ENCODE measurements at regions not wholly inside any gene's neighbourhood (a gene's known extent, or its start where the extent isn't known, plus 50 kb on each side); places are given as distances from the start of the nearest gene placed in this dataset.
"Not testable (repeated sequence)": the region's sequence is repeated elsewhere in the genome, so short reads cannot be mapped to it uniquely, and the experiment has no call there.

DNA sequence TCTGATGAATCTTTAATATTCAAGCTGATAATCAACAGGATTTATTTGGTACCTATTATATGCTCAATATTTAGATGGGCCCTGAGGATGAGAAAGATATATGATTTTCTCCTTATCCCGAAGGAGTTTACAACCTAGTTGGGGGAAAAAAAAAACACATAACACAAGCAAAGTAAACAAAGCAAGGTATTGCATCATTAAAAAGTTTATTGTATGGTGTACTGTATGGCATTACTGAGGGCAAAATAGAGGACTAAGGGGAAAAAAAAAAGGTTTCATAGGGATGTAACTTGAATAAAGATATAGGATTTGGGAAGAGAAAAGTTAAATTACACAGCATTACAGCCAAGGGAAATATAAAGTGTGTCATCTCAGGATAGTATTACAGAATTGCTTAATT lies 574.7 kb downstream of the TBC1D32 start:
- no peak for DNase-seq (ENCODE audit: extremely low read depth, low read depth)
- H3K4me3 ChIP-seq (replicated peaks; ENCODE audit: low read depth, low read length), result no peak overlapping the region
- TF ChIP-seq, protein P1, sequence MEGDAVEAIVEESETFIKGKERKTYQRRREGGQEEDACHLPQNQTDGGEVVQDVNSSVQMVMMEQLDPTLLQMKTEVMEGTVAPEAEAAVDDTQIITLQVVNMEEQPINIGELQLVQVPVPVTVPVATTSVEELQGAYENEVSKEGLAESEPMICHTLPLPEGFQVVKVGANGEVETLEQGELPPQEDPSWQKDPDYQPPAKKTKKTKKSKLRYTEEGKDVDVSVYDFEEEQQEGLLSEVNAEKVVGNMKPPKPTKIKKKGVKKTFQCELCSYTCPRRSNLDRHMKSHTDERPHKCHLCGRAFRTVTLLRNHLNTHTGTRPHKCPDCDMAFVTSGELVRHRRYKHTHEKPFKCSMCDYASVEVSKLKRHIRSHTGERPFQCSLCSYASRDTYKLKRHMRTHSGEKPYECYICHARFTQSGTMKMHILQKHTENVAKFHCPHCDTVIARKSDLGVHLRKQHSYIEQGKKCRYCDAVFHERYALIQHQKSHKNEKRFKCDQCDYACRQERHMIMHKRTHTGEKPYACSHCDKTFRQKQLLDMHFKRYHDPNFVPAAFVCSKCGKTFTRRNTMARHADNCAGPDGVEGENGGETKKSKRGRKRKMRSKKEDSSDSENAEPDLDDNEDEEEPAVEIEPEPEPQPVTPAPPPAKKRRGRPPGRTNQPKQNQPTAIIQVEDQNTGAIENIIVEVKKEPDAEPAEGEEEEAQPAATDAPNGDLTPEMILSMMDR (IDR thresholded peaks at IDR 0.05; ENCODE audit: low read depth, low read length, missing control alignments), result no peak

DNA sequence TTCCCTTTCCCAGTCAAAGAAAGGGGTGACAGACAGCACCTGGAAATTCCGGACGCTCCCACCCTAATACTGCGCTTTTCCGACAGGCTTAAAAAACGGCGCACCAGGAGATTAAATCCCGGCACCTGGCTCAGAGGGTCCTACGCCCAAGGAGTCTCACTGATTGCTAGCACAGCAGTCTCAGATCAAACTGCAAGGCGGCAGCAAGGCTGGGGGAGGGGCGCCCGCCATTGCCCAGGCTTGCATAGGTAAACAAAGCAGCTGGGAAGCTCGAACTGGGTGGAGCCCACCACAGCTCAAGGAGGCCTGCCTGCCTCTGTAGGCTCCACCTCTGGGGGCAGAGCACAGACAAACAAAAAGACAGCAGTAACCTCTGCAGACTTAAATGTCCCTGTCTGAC lies 585.7 kb downstream of the TBC1D32 start:
- not testable (repeated sequence) for DNase-seq (ENCODE audit: extremely low read depth, low read depth); H3K4me3 ChIP-seq (replicated peaks; ENCODE audit: low read depth, low read length)

DNA sequence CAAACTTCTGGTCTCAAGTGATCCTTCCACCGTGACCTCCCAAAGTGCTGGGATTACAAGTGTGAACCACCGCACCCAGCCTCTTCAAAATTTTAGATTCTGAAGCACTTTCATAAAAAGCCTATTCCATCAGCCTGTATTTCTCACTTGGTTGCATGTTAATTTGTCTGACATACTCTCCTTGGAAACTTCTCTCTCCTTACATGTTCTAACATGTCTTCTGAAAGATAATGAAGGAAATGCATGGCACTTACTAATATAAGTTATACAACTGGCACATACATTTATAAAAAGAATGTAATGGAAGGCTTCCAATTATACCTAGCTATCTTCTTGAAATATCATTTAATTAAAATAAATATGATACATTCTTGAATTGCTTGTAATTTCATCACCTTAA lies 597.5 kb downstream of the TBC1D32 start:
- TF ChIP-seq, protein P1 (IDR thresholded peaks at IDR 0.05; ENCODE audit: low read depth, low read length, missing control alignments), result no peak
- DNase-seq (ENCODE audit: extremely low read depth, low read depth), result no peak
- H3K4me3 ChIP-seq (replicated peaks; ENCODE audit: low read depth, low read length), result no peak overlapping the region

DNA sequence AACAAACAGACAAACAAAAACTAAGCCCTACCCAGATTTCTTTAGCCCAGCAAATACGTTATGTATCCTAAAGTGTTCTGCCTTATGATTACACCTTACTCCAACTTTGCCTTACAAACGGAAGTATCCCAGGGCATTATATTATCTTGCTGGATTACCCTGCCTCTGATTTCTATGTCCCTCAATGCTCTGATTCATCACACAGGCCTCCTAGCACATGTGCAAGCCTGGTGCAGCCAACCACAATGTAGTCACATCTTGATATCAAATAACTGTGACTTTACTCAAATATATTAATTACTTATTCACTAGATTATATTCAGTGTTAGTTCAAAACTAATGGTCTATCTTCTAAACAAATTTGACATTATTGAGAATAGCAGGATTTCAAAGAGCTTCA lies 598.6 kb downstream of the TBC1D32 start:
- TF ChIP-seq, protein P1 (IDR thresholded peaks at IDR 0.05; ENCODE audit: low read depth, low read length, missing control alignments), result no peak
- H3K4me3 ChIP-seq (replicated peaks; ENCODE audit: low read depth, low read length), result no peak overlapping the region
- no peak for DNase-seq (ENCODE audit: extremely low read depth, low read depth)

DNA sequence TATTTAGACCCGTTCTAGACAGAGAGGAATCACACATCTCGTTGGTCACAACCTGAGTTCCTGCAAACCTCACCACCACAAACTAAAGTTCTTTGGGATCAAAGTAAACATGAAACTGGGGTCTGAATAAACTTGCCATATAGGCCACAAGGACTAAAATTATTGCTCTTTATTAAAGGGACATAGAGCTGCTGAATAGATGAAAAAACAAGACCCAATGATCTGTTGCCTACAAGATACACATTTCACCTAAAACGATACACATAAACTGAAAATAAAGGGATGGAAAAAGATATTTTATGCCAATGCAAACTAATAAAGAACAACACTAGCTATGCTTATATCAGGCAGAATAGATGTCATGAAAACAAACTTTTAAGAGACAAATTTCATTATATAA lies 623.0 kb downstream of the TBC1D32 start:
- DNase-seq (ENCODE audit: extremely low read depth, low read depth), result no peak
- H3K4me3 ChIP-seq (replicated peaks; ENCODE audit: low read depth, low read length), result no peak overlapping the region
- TF ChIP-seq, protein P1 (IDR thresholded peaks at IDR 0.05; ENCODE audit: low read depth, low read length, missing control alignments), result no peak

DNA sequence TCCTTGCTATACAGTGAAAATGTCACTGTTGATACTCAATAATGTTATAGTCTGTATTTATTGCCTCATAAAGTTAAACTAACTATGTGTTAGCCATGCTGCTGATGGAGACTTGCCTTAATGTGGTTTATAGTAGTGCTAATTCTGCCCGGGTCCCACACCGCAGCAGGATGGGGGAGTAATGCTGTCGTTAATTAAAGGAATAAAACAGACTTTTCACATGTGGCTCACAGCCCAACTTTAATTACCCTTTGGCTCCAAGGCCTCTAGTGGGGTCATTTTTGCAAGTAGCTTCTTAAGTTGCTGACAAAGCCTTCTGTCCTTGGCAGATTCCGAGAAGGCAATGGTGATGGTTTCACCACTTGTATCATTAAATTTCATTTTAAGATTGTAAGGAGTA lies 634.3 kb downstream of the TBC1D32 start:
- TF ChIP-seq, protein P1 (IDR thresholded peaks at IDR 0.05; ENCODE audit: low read depth, low read length, missing control alignments), result no peak
- DNase-seq (ENCODE audit: extremely low read depth, low read depth), result no peak
- H3K4me3 ChIP-seq (replicated peaks; ENCODE audit: low read depth, low read length), result no peak overlapping the region

DNA sequence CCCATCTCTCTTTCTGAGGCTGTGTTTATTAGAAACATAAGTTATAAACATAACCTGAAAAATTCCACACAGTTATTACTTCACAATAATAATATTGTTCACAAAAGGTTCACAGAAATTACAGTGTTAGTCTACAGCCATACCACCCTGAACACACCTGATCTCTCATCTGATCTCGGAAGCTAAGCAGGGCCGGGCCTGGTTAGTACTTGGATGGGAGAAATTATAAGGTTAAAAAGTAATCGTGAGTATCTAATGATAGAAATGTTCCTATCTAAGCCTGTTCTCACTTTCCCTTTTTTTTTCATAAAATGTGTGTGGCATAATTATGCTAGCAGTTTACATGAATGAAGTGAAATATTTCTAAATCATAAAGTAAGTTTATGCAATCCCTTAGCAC lies 647.8 kb downstream of the TBC1D32 start:
- H3K4me3 ChIP-seq (replicated peaks; ENCODE audit: low read depth, low read length), result no peak overlapping the region
- TF ChIP-seq, protein P1 (IDR thresholded peaks at IDR 0.05; ENCODE audit: low read depth, low read length, missing control alignments), result no peak
- no peak for DNase-seq (ENCODE audit: extremely low read depth, low read depth)
